Neural cell (in vitro differentiated cells): ENCODE measurements at regions not wholly inside any gene's neighbourhood (a gene's known extent, or its start where the extent isn't known, plus 50 kb on each side); places are given as distances from the start of the nearest gene placed in this dataset.

Experiments used
- H2AFZ ChIP-seq: fragments of 200-600, 300-800 bp; sonication (generic), shearing (Covaris generic); 2 replicates; pipeline ENCODE4 v1.6.0; 2014; ENCODE audit warnings: low read depth, mild to moderate bottlenecking, antibody characterized with exemption, low read length, moderate library complexity
- H3F3A ChIP-seq: fragments of 200-600 bp; shearing (Covaris generic); 2 replicates; pipeline ENCODE4 v1.6.1; 2016; ENCODE audit warnings: mild to moderate bottlenecking, moderate library complexity, mixed read lengths, antibody characterized with exemption, low read length; ENCODE audit not compliant: insufficient read depth, poor library complexity, severe bottlenecking
- H3K27ac ChIP-seq: fragments of 200-600, 300-800 bp; sonication (generic), shearing (Covaris generic); 2 replicates; pipeline ENCODE4 v1.5.1; 2014; ENCODE audit warnings: mild to moderate bottlenecking, low read length, moderate library complexity
- H3K27me3 ChIP-seq: fragments of 300-800, 200-600 bp; sonication (generic), shearing (Covaris generic); 2 replicates; pipeline ENCODE4 v1.6.0; 2014; ENCODE audit warnings: mild to moderate bottlenecking, low read depth, low read length, moderate library complexity; ENCODE audit not compliant: insufficient read depth
- H3K36me3 ChIP-seq: fragments of 300-800, 200-600 bp; sonication (generic), shearing (Covaris generic); 2 replicates; pipeline ENCODE4 v1.5.1; 2014; ENCODE audit warnings: mild to moderate bottlenecking, antibody characterized with exemption, low read length, moderate library complexity; ENCODE audit not compliant: insufficient read depth
- H3K4me2 ChIP-seq: fragments of 300-800, 200-600 bp; sonication (generic), shearing (Covaris generic); 2 replicates; pipeline ENCODE4 v1.6.0; 2014; ENCODE audit warnings: mild to moderate bottlenecking, low read length
- H3K4me3 ChIP-seq: fragments of 300-800, 200-600 bp; sonication (generic), shearing (Covaris generic); 2 replicates; pipeline ENCODE4 v1.5.1; 2014; ENCODE audit warnings: mild to moderate bottlenecking, low read length, moderate library complexity
- H3K79me2 ChIP-seq: fragments of 200-600 bp; shearing (Covaris generic); replicated peaks from 2 replicates; pipeline ENCODE4 v1.6.0; 2014; ENCODE audit warnings: mild to moderate bottlenecking, low read length, moderate library complexity; ENCODE audit not compliant: insufficient read depth
- H3K9ac ChIP-seq: fragments of 300-800, 200-600 bp; sonication (generic), shearing (Covaris generic); 2 replicates; pipeline ENCODE4 v1.6.1; 2016; ENCODE audit warnings: mild to moderate bottlenecking, low read length, mixed read lengths
- H3K9me2 ChIP-seq: fragments of 200-600 bp; shearing (Covaris generic); 2 replicates; pipeline ENCODE4 v1.6.1; 2016; ENCODE audit warnings: mild to moderate bottlenecking, low read length, mixed read lengths; ENCODE audit not compliant: insufficient read depth
- H3K9me3 ChIP-seq: fragments of 200-600, 300-800 bp; sonication (generic), shearing (Covaris generic); 2 replicates; pipeline ENCODE4 v1.6.1; 2016; ENCODE audit warnings: mild to moderate bottlenecking, mixed run types, low read length, moderate library complexity, mixed read lengths
- H4K20me1 ChIP-seq: fragments of 200-600 bp; shearing (Covaris generic); 2 replicates; pipeline ENCODE4 v1.6.1; 2016; ENCODE audit warnings: mild to moderate bottlenecking, mixed run types; ENCODE audit not compliant: insufficient read depth
- EP300 ChIP-seq: fragments of 450-650 bp; conservative IDR thresholded peaks from 2 replicates; pipeline ENCODE4 v1.6.1; 2014; ENCODE audit warnings: antibody characterized with exemption, mild to moderate bottlenecking, moderate library complexity; ENCODE audit not compliant: poor library complexity, severe bottlenecking
- EZH2 ChIP-seq: fragments of 200-600, 300-800 bp; shearing (Covaris generic), sonication (generic); IDR thresholded peaks from 2 replicates; pipeline ENCODE4 v1.6.1; 2014; ENCODE audit warnings: antibody characterized with exemption, low read length, borderline replicate concordance, mild to moderate bottlenecking; ENCODE audit not compliant: insufficient read depth, poor library complexity, severe bottlenecking
- MXI1 ChIP-seq: fragments of 450-650 bp; conservative IDR thresholded peaks from 2 replicates; pipeline ENCODE4 v1.6.1; 2014; ENCODE audit warnings: antibody characterized with exemption, mild to moderate bottlenecking; ENCODE audit not compliant: poor library complexity, severe bottlenecking
- POLR2AphosphoS5 ChIP-seq: IDR thresholded peaks from 2 replicates; pipeline ENCODE4 v1.6.1; 2012
- RAD21 ChIP-seq: fragments of 450-650 bp; conservative IDR thresholded peaks from 2 replicates; pipeline ENCODE4 v1.6.1; 2014; ENCODE audit warnings: antibody characterized with exemption, mild to moderate bottlenecking, moderate library complexity
- REST ChIP-seq: IDR thresholded peaks from 2 replicates; pipeline ENCODE4 v1.6.1; 2012; ENCODE audit warnings: borderline replicate concordance
- SMC3 ChIP-seq: fragments of 450-650 bp; conservative IDR thresholded peaks from 2 replicates; pipeline ENCODE4 v1.6.1; 2014; ENCODE audit warnings: antibody characterized with exemption, mild to moderate bottlenecking, moderate library complexity; ENCODE audit not compliant: poor library complexity
- TAF1 ChIP-seq: IDR thresholded peaks from 2 replicates; pipeline ENCODE4 v1.6.1; 2012; ENCODE audit warnings: low read depth

- H3F3A ChIP-seq: no peaks in the 10 kb centered on the region
- H3K9me3 ChIP-seq: peaks cover 8% of the 10 kb centered on the region
- H3K27ac ChIP-seq: no peak overlapping the region
- H3K4me2 ChIP-seq: no peak overlapping the region
- no peaks in the 10 kb centered on the region for H3K79me2 ChIP-seq
- no peaks in the 10 kb centered on the region for H3K27me3 ChIP-seq
- no peaks in the 10 kb centered on the region for H3K36me3 ChIP-seq
- TF ChIP-seq MXI1 (no peak), RAD21 (no peak), EZH2 (no peak), TAF1 (no peak), EP300 (no peak), POLR2AphosphoS5 (no peak), REST (no peak)
- no peak overlapping the region for H3K9ac ChIP-seq
- no peak overlapping the region for H3K4me3 ChIP-seq
- no peak overlapping the region for H2AFZ ChIP-seq
- no peaks in the 10 kb centered on the region for H3K9me2 ChIP-seq
- H4K20me1 ChIP-seq: no peaks in the 10 kb centered on the region
These were observed 187.1 kb downstream of the ALG10 start for GRCh38 chr12:34209259-34209835.

- no peaks in the 10 kb centered on the region for H3K9me2 ChIP-seq
- no peak overlapping the region for H3K27ac ChIP-seq
- no peak overlapping the region for H3K4me3 ChIP-seq
- H2AFZ ChIP-seq: no peak overlapping the region
- no peaks in the 10 kb centered on the region for H3K79me2 ChIP-seq
- no peaks in the 10 kb centered on the region for H3K27me3 ChIP-seq
- H3K9me3 ChIP-seq: peaks cover 4% of the 10 kb centered on the region
- no peaks in the 10 kb centered on the region for H3F3A ChIP-seq
- H3K4me2 ChIP-seq: no peak overlapping the region
- TF ChIP-seq REST (no peak), SMC3 (no peak)
- no peak overlapping the region for H3K9ac ChIP-seq
- H3K36me3 ChIP-seq: no peaks in the 10 kb centered on the region
- H4K20me1 ChIP-seq: no peaks in the 10 kb centered on the region
These were observed 187.9 kb downstream of the ALG10 start for GRCh38 chr12:34210183-34210582.
